ENCODE measurements at regions not wholly inside any gene's neighbourhood (a gene's known extent, or its start where the extent isn't known, plus 50 kb on each side); places are given as distances from the start of the nearest gene placed in this dataset.
A peak's percentile ranks its signal among the peaks of the same experiment; 100 is the strongest.
"Not testable (repeated sequence)": the region's sequence is repeated elsewhere in the genome, so short reads cannot be mapped to it uniquely, and the experiment has no call there.

DNA sequence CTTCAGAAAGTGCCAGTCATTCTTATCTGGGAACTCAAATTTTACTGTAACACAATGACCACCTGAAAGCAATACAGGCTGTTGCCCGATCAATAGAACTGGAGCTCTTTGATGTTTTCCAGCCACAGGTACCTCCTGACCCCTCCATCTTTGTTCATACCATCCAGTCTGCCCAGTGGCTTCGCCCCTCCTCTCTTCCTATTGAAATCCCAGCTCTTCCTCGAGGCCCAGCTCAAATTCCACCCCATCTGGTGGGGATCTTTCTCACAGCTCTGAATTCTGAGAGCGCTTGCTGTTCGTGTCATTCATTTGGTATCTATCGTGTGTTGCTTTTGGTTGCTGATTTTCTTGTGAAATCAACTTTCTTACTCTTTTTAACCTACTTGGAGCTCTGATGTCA lies 87.9 kb upstream of the CNKSR3 start:
- DNase-seq (ENCODE audit: low read depth): no peak

DNA sequence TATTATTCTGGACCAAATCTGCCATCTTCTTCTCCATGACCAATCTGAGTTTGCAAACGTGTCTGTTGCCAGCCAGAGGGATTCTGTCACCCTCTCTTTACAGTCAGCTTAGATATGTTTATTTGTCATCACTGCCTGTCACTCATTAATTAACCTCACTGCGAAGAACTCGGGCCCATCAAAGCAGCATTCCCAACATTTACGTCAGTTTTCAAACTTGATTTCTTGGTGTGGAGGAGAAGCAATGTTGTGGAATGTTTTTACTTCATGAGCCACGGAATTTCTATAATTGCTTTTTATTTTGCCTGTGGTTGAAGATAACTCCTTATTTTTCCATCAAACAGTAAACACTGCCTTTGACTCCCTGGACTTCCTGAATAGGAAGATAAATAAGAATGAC lies 91.8 kb upstream of the CNKSR3 start:
- DNase-seq (ENCODE audit: low read depth): no peak

DNA sequence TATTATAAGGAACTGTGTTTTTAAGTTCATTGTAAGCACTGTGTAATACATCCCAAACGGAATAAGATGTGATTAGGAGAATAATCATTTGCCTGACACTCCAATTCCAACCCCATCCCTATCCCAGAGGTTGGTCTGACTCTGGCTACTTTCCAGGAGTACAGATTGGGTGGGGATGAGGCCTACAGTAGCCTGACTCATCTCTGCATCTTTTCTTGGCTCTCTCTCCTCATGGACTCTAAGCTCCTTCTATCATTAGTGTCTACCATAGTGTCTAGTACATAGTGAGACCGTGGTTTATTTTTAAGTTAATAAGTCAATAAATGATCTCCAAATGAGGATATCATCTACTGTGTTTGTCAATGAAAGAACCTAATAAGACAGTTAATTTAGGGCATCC lies 92.2 kb upstream of the CNKSR3 start:
- no peak for DNase-seq (ENCODE audit: low read depth)

DNA sequence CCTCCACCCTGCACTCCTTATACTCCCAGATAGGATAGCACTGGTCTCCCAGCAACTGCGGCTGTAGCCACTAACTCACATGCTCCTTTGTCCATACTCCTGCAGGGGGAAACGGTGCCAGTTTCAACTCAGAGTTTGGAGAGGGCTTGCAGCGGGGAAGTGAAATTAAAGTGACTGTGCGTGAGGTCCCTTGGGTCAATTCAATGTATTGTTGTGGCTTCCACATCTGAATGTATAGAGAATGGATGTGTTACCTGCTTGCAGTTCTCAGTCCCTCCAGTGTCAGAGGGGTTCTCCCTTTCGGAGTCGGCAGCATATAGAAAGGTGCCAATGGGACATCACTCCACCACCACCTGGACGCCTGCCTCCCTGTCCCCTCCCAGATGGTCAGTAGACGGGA lies 93.6 kb upstream of the CNKSR3 start:
- no peak for DNase-seq (ENCODE audit: low read depth)

DNA sequence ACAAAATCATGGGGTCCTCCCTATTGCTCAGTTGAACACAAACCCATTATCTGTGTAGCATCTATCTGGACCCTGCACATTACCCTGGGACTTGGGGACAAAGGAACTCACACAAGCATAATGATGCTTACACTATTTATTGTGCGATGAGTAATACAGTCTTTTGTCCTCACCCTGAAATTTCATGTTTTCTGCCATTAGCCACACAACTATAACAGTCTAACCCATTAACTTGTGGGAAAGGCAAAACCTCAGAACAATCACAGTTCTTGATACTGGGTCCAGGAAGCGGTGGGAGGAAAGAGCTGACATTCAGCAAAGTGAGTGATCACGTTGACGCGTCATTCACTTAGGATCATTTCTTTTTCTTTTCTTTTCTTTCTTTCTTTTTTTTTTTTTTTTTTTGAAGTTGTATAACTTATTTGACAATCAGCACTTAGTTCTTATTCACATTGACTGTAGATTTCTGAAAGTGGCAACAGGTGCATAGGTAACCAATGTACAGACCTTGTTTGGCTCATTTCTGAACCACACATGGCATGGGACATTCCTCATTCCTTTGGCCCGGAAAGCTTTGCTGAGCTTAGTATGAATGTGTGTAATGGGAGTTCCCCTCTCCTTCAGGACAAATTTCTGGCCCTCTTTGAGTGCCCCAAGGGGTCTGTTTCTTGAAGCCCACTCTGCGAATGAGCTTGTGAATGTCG lies 94.8 kb upstream of the CNKSR3 start:
- DNase-seq (ENCODE audit: low read depth): no peak

DNA sequence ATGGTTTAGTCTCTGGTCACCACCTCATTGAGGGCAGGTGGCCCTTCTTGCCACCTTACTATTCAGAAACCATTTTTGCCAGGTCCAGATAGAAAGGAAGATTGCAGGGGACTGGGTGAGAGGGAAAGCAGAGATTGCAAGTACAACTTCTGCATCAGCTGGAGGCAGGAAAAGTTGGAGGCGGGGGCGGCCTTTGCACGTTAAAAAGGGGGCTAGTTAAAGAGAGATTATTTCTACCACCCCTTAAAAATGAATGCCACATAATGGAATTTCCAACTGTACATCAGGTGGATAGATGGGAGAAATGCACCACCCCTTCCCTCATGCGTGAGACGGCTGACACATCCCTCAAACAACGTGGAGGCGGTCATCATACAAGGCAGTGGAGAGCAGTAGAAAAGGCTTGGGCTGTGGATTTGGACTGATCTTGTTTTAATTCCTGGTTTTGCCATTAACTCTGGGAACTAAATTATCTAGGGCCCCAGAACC lies 95.4 kb upstream of the CNKSR3 start:
- DNase-seq (ENCODE audit: low read depth): no peak

DNA sequence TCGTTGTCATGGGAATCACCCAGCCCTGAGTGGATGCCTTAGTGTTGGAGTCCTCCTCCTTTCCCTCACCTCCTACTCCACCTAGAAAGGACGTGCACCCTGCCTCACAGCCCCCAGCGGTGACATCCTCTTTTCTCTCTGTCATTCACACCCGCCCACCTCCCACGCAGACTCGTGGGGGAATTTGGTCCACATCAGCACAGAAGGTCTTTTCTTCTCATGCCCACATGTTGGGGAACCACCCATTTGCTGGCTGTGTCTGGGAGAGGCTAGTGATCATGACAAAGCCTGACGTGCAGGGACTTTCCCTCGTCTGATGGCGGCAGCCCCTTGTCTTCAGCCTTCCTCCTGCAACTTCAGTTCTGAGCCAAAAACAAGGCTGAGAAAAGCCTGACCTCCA lies 96.0 kb upstream of the CNKSR3 start:
- no peak for DNase-seq (ENCODE audit: low read depth)

DNA sequence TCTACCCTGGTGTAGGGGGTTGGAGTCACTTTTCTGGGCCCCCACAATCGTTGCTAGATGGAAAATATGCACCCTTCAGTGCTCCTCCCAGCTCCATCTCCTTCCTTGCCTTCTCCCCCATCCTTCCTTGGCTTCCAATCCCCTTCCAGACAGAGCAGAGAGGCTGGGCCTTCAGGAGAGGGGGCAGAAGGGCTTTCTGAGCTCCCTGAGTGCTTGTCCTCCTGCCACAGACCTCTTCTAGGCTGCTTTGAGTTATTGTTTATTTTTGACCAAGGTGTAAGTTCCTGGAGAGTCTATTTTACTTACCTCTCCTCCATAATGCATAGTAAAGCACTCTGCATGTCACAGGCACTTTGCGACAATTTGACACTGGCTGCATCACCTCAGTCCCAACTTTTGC lies 96.4 kb upstream of the CNKSR3 start:
- no peak for DNase-seq (ENCODE audit: low read depth)

DNA sequence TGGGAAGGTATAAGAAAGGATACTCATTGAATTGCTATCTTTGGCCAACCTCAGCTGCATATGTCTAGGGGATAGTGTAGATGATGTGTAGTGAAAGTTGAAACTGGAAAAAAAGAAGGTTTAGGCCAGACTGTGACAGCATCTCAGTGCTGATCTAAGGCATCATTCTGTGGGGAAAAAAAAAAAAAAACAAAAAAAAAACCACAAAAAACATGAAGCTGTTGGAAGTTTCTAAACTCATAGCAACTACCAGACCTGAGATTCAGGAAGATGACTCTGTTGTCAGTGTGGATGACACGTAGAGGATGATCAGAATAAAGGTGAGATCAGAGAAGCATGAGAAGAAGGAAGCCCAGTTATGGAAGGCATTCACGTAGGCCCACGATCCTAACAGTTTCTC lies 100.8 kb upstream of the CNKSR3 start:
- no peak for DNase-seq (ENCODE audit: low read depth)

DNA sequence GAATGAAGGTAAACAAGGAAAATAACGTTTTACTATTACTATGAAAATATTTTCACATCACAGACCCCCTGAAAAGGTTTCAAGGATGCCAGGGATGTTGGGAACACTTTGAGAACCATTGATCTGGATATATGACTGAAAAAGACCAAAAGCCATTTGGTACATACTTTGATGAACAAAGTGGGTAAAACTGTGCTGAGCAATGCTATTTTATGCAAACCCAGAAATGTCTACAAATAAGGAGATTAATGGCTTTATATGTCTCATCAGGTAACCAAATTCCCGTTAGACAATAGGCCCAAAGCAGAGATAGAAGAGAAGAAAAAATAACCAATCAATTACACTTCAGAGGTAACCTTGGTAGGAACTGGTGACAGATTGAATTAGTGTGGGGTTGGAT lies 101.4 kb upstream of the CNKSR3 start:
- no peak for DNase-seq (ENCODE audit: low read depth)

DNA sequence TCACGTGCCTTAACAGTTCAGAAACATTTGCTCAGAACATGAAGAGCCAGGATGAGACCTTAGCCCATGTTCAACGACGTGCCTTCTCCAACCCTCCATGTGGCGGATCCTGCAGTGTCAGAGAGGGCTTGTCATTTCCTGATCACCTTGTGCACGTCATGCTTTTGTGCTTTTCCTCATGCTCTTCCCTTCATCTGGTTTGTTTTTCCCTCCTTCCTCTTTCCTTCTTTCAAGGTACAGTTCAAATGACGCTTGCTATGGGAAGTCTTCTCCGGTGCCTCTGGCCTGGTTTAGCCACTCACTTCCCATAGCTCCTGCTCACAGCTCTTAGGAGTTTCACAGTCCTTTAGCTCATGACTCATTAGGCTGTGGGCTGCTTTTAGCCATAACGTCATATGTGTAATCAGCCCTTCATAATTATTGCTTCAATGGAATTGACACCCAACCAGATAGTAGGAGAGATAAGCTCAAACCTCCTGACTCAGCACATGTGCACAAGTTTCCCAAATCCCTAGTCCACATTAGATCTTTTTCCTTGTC lies 102.7 kb upstream of the CNKSR3 start:
- peak; percentile 21 for DNase-seq (ENCODE audit: low read depth)

DNA sequence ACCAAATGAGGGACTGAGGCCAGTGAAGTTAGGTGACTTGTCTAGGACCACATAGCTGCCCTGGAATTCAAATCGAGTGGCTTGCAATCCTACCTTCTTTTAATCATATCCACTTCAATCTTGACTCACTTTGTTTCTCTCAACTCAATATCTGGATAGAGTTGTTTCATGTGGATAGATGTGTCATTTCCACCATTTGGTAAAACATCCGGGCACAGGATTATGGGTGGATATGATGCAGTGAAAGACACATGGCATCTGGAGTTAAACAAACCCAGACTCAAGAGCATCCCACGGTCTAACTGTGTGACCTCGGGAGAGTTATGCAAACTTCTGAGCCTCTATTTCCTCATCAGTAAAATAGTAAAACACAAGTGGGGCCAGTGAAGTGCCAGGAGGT lies 103.6 kb upstream of the CNKSR3 start:
- DNase-seq (ENCODE audit: low read depth): no peak

DNA sequence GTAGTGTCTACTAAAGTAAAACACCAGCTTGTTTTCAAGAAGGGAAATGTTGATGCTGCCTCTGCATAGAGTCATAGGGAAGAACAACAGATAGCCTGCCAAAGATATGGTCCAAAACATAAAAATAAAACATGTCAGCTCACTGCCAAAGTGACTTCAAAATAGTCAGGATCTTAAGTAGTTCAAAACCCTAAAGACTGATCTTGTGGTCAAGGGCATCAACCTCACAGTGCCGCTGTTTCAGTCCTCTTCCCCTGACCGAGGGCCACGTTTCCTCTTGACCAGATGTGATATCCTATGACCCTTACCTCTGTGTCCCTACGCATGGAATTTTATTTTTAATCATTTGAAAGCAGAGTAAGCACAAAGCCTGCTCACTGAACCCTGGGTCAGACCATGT lies 104.2 kb upstream of the CNKSR3 start:
- DNase-seq (ENCODE audit: low read depth): no peak

DNA sequence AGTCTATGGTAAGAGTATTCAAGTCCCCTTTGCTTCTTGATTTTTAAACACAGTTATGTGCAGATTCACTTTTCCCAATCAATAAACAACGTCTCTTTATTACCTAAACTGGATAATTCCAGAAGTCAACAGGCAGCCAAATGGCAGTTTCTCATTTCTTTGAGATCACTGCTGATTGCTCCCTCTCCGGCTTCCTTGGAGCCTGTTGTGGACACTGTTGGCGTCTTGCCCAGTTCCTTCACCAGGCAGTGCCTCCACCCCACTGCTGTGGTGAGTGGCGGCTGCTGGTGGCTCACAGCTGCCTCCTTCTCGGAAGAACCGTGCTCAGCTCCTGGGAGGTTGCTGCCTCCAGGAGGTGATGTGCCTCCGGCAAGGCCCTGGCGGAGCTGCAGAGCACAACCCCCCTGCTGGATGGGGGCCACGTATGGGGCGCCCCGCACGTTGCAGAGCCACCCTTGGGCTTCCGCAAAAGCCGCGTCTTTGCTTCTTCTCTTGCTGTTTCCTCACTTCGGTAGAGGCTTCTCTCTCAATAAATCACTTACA lies 105.1 kb upstream of the CNKSR3 start:
- no peak for DNase-seq (ENCODE audit: low read depth)

DNA sequence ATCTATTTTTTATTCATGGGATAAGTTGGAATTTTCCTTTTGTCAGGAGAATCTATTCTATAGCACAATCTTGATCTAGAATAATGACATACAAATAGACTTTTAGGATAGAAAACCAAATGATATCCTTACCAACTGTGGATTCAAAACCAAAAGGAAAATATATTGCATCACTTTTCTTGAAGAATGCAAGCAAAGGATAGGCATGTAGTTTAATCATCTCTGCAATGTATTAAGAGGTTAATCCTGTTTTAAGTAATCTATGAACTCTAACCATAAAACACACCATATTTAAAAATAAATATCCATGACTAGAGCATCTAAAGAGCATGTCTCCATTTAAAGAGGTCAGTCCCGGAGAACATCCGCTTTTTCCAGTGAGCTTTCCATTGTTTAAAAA lies 106.7 kb upstream of the CNKSR3 start:
- DNase-seq (ENCODE audit: low read depth): no peak

DNA sequence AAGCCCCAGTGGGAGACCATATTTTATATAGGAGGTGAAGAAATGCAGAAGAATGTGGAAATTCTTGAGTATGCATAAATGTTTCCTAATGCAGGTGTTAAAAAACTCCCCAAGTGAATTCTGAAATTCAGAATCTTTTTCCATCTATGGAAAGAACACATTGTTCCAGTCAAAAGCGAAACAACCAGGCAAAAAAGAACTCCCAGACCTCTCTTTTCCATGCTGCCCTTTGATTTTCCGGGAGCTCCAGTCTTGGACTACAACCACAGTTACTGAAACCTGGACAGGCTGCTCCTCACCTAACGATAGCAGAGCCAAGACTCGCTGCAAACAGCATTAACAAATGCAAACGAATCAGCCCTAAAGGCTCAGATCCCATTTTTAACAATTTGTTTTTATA lies 108.7 kb upstream of the CNKSR3 start:
- no peak for DNase-seq (ENCODE audit: low read depth)

DNA sequence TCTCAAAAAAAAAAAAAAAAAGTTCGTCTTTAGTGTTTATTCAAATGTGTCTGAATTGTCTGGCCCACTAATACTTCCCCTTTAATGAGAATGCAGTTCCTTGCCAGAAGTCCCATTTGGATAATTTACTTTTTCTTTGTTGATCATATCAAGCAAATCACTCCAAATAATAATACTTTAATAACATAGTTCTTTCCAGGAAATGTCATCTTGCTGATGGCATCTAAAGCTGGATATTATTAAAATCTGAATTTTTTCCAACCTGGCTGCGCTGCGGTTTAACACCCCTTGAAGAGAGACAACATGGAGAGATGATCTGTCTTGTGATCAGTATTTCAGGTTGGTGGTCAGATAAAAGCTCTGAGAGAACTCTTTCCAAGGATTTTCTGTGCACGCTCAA lies 111.2 kb upstream of the CNKSR3 start:
- DNase-seq (ENCODE audit: low read depth): no peak

DNA sequence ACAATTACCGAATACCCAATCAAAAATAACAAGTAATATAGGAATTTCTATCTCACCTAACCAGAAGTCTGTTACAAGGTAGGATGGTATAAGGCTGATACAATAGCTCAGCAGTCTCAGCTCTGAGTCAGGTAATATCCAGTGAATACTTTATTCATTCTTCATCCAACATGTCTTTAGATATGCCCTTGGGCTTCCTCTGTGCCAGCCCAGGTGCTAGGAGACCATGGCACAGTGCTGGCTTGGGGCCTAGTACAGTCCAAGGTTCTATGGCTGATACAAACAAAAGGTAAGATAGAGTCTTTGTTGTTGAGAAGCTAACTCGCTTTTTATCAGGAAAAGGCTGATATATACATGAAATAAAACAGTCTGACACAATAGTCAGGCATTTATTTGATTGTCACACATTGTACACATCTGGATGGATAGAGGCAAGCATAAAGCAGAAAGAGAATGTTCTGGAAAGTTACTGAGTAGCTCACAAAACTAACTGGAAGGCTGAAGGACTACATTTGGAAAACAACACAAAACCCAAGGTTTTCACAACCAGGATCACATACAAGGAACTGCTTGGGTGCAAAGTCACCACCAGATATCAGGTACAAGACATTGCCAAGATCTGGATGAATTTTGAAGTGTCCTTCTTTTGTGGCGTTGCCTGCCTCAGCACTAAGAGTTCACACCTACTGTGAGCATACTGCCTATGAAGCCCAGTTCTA lies 110.4 kb upstream of the SCAF8 start:
- DNase-seq (ENCODE audit: low read depth): no peak

DNA sequence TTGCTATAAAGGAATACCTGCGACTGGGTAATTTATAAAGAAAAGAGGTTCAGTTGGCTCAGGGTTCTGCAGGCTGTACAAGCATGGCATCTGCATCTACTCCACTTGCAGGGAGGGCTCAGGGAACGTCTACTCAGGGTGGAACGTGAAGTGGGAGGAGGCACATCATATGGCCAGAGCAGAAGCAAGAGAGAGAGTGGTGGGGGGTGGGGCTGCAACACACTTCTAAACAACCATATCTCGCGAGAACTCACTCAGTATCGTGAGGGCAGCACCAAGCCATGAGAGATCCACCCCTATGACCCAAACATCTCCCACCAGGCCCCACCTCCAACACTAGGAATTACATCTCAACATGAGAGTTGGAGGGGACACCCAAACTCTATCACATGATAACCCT lies 109.8 kb upstream of the SCAF8 start:
- no peak for DNase-seq (ENCODE audit: low read depth)

DNA sequence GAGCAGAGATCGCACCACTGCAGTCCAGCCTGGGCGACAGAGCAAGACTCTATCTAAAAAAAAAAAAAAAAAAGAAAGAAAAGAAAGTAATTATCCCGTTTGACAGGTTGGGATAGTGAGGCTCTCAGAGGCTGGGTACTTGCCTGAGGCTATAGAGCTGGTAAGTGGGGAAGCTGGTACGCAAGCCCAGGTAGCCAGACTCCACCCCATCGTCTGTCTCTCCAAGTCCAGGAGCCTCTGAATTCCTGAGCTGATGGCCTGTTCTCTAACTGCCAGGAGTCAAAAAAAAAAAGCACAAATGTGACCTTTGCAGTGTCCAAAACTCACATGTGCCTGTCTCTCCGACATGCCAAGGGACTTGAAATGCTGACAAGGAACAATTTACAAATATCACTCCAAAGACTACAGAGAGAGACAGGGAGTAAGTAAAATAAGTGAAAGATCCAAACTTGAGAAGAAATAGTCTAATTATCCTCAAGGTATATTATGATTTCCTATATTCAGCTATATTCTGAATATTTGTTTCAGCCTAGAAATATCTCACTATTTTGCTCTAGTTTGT lies 109.1 kb upstream of the SCAF8 start:
- no peak for DNase-seq (ENCODE audit: low read depth)

DNA sequence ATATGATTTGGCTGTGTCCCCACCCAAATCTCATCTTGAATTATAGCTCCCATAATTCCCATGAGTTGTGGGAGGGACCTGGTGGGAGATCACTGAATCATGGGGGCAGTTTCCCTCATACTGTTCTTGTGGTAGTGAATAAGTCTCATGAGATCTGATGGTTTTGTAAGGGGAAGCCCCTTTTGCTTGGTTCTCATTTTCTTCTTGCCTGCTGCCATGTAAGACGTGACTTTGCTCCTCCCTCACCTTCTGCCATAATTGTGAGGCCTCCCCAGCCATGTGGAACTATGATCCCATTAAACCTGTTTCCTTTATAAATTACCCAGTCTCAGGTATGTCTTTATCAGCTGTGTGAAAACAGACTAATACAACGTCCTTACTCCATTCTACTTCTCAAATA lies 108.5 kb upstream of the SCAF8 start:
- DNase-seq (ENCODE audit: low read depth): not testable (repeated sequence)

DNA sequence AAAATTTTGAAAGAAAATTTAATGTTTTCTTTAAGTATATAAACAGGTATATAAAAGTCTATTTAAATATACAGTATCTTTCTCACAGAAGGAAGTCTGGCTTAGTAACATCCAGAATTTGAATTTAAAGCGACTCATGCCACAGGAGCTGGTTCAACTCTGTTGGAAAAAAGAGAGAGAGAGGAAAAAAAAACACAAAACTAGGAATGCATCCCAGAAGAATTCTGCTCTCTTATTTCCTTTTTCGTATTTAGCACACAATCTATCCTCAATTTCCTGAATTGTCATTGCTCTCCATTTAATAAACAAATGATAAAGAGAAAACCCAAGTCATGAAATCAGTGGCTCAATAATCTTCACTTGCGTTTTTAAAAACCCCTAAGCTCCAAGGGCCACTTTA lies 107.5 kb upstream of the SCAF8 start:
- DNase-seq (ENCODE audit: low read depth): no peak

DNA sequence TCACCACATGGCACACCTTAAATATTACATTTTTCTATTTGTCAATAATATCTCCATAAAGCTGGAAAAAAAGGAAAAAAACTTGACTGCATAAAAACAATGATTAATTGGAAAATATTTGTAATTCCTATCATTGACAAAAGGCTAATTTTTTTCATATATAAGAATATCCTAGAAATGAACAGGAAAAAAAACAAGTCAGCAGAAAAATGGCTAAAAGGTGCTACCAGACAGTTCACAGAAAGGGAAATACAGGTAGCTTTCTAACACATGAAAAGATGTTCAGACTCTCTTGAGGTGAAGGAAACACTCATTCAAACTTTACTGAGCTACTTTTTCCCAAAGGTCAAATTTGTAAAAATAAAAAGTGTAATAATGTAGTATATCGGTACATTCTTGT lies 104.1 kb upstream of the SCAF8 start:
- DNase-seq (ENCODE audit: low read depth): no peak
